HG03066 (cell line): ENCODE measurements at regions not wholly inside any gene's neighbourhood (a gene's known extent, or its start where the extent isn't known, plus 50 kb on each side); places are given as distances from the start of the nearest gene placed in this dataset.

ENCODE experiments used
- ATAC-seq: cut with Tn5 transposase; IDR thresholded peaks from one replicate; pipeline ENCODE4 v1.9.1; 2021; ENCODE audit warnings: low read depth; ENCODE audit not compliant: unreplicated experiment

- ATAC-seq, result no peak
These were observed 51.3 kb downstream of the GADD45G start for GRCh38 chr9:89655990-89656657.

- no peak for ATAC-seq
These were observed 52.5 kb downstream of the GADD45G start for GRCh38 chr9:89657295-89657694.

- no peak for ATAC-seq
These were observed 53.0 kb downstream of the GADD45G start for GRCh38 chr9:89657765-89658164.

- no peak for ATAC-seq
These were observed 53.6 kb downstream of the GADD45G start for GRCh38 chr9:89658401-89658800.

GRCh38 chr9:89658931-89659330 lies 54.1 kb downstream of the GADD45G start:
- ATAC-seq, result no peak

GRCh38 chr9:89659473-89659872 lies 54.7 kb downstream of the GADD45G start:
- ATAC-seq, result no peak

- no peak for ATAC-seq
These were observed 55.3 kb downstream of the GADD45G start for GRCh38 chr9:89659891-89660685.

- ATAC-seq, result no peak
These were observed 56.7 kb downstream of the GADD45G start for GRCh38 chr9:89661391-89661949.

GRCh38 chr9:89661956-89662717 lies 57.3 kb downstream of the GADD45G start:
- no peak for ATAC-seq

GRCh38 chr9:89662718-89663613 lies 58.2 kb downstream of the GADD45G start:
- no peak for ATAC-seq

GRCh38 chr9:89663614-89663970 lies 58.8 kb downstream of the GADD45G start:
- no peak for ATAC-seq

- no peak for ATAC-seq
These were observed 59.2 kb downstream of the GADD45G start for GRCh38 chr9:89664010-89664409.

GRCh38 chr9:89664896-89665329 lies 60.1 kb downstream of the GADD45G start:
- no peak for ATAC-seq

- no peak for ATAC-seq
These were observed 61.6 kb downstream of the GADD45G start for GRCh38 chr9:89666364-89666763.

- no peak for ATAC-seq
These were observed 62.1 kb downstream of the GADD45G start for GRCh38 chr9:89666950-89667349.

- no peak for ATAC-seq
These were observed 62.9 kb downstream of the GADD45G start for GRCh38 chr9:89667726-89668125.

- no peak for ATAC-seq
These were observed 63.5 kb downstream of the GADD45G start for GRCh38 chr9:89668216-89668865.

GRCh38 chr9:89668866-89669246 lies 64.0 kb downstream of the GADD45G start:
- ATAC-seq, result no peak

GRCh38 chr9:89669361-89669842 lies 64.6 kb downstream of the GADD45G start:
- no peak for ATAC-seq
